HepG2 (cell line): ENCODE measurements at regions not wholly inside any gene's neighbourhood (a gene's known extent, or its start where the extent isn't known, plus 50 kb on each side); places are given as distances from the start of the nearest gene placed in this dataset.

Experiments
- ATAC-seq: fragments of 200-7000 bp; cut with Tn5 transposase; 3 replicates; pipeline ENCODE4 v1.9.1; 2020; ENCODE audit warnings: mild to moderate bottlenecking, moderate library complexity
- BruUV-seq: library from RNA; stranded (reverse); fragments of 400-500 nt; replicated peaks from 2 replicates; lab custom pipeline; 2021; lab: Mats Ljungman, UMichigan
- CTCF ChIA-PET: fragments of 300-600 bp; formaldehyde crosslinking; extraction: SDS; loops from one replicate; lab custom pipeline; 2021; ENCODE audit warnings: low total read pairs, inconsistent platforms, low intra/inter-chr PET ratio; lab: Yijun Ruan, JAX
- POLR2A ChIA-PET: fragments of 350-600 bp; sonication (Branson Sonifier 250); formaldehyde crosslinking; loops from one replicate; lab custom pipeline; 2020; ENCODE audit warnings: antibody characterized with exemption, inconsistent platforms; lab: Yijun Ruan, JAX
- DNase-seq: peaks from one replicate; pipeline ENCODE4 v3.0.0-alpha.2; 2015; ENCODE audit warnings: low spot score
- FAIRE-seq: peaks from 3 replicates; lab custom pipeline; 2011; peaks lifted over from hg19 to GRCh38; lab: Jason Lieb, UNC
- H2AFZ ChIP-seq: one replicate; pipeline ENCODE4 v1.6.1; 2011; ENCODE audit warnings: low read length, inconsistent platforms
- H3K27ac ChIP-seq: fragments of 300-600 bp; 3 replicates; pipeline ENCODE4 v1.8.0; 2011; ENCODE audit warnings: mixed run types, mild to moderate bottlenecking, mixed read lengths, low read length, inconsistent platforms; ENCODE audit not compliant: insufficient read depth; ENCODE audit errors: extremely low read length
- H3K27me3 ChIP-seq, 2 experiments: fragments of 200-600 bp in 1 of 2; 2 replicates in 1 of 2; 3 replicates in 1 of 2; pipeline versions ENCODE4 v1.6.0 to v1.8.0; 2011; ENCODE audit warnings: low read length in 2 of 2, mild to moderate bottlenecking in 2 of 2, moderate library complexity in 2 of 2, inconsistent platforms in 1 of 2; ENCODE audit not compliant: insufficient read depth in 2 of 2, control insufficient read depth in 1 of 2
- H3K36me3 ChIP-seq, 2 experiments: fragments of 200-600 bp in 1 of 2; replicated peaks in 1 of 2; 2 replicates in 1 of 2; 3 replicates in 1 of 2; pipeline versions ENCODE4 v1.5.1 to v1.8.0; 2011; ENCODE audit warnings: low read length in 2 of 2, inconsistent platforms in 1 of 2; ENCODE audit not compliant: insufficient read depth in 2 of 2, control insufficient read depth in 1 of 2
- H3K4me1 ChIP-seq: 2 replicates; pipeline ENCODE4 v1.5.1; 2012; ENCODE audit warnings: low read length, inconsistent platforms; ENCODE audit not compliant: insufficient read depth
- H3K4me2 ChIP-seq: 2 replicates; pipeline ENCODE4 v1.6.0; 2011; ENCODE audit warnings: low read depth, low read length, inconsistent platforms
- H3K4me3 ChIP-seq, 3 experiments: fragments of 200-600 bp in 1 of 3; sonication (generic), shearing (Covaris generic) in 1 of 3; replicated peaks in 1 of 3; 2 replicates each; pipeline ENCODE4 v1.5.1; 2011 to 2016; ENCODE audit warnings: low read length in 3 of 3, inconsistent platforms in 2 of 3, low read depth in 2 of 3, mild to moderate bottlenecking in 2 of 3, control low read depth in 1 of 3, mixed read lengths in 1 of 3; ENCODE audit not compliant: insufficient read depth in 1 of 3
- H3K79me2 ChIP-seq: one replicate; pipeline ENCODE4 v1.6.1; 2011; ENCODE audit warnings: low read length, inconsistent platforms; ENCODE audit not compliant: insufficient read depth
- H3K9ac ChIP-seq: 2 replicates; pipeline ENCODE4 v1.6.0; 2011; ENCODE audit warnings: mild to moderate bottlenecking, low read depth, low read length, inconsistent platforms; ENCODE audit not compliant: insufficient read depth
- H3K9me3 ChIP-seq: 2 replicates; pipeline ENCODE4 v1.5.1; 2012; ENCODE audit warnings: mild to moderate bottlenecking, low read length
- H4K20me1 ChIP-seq: 2 replicates; pipeline ENCODE4 v1.6.0; 2011; ENCODE audit warnings: inconsistent platforms, mild to moderate bottlenecking, low read length, moderate library complexity; ENCODE audit not compliant: insufficient read depth
- CEBPB ChIP-seq: IDR thresholded peaks from 2 replicates; pipeline ENCODE4 v1.6.1; 2011; ENCODE audit warnings: low read depth, low read length, improper control_type of control experiment, borderline replicate concordance
- ERF ChIP-seq: IDR thresholded peaks from 2 replicates; pipeline ENCODE4 v1.6.1; 2018; ENCODE audit warnings: missing biosample characterization, missing genetic modification reagents
- KDM1A ChIP-seq: IDR thresholded peaks from 2 replicates; pipeline ENCODE4 v1.6.1; 2016; ENCODE audit warnings: missing compliant biosample characterization
- TERF1 ChIP-seq: sonication (generic); formaldehyde crosslinking; IDR thresholded peaks from 2 replicates; pipeline ENCODE4 v1.8.0; 2022; ENCODE audit warnings: mild to moderate bottlenecking, missing genetic modification reagents, moderate library complexity
- YEATS2 ChIP-seq: sonication (generic); formaldehyde crosslinking; IDR thresholded peaks from 2 replicates; pipeline ENCODE4 v1.4.0; 2020; ENCODE audit warnings: missing genetic modification reagents, borderline replicate concordance
- ZNF207 ChIP-seq: fragments of 450-650 bp; IDR thresholded peaks from 2 replicates; pipeline ENCODE4 v1.6.1; 2016; ENCODE audit warnings: antibody characterized with exemption, borderline replicate concordance
- WGBS: methylation state at CpG from one replicate; pipeline ENCODE4 v1.1.6; 2017; ENCODE audit warnings: low lambda C conversion rate; 5-methylcytosine and 5-hydroxymethylcytosine counted together
- in situ Hi-C: cut with HindIII; loops from 2 replicates; pipeline ENCODE4 v1.10.0; 2017; ENCODE audit warnings: low pct_unique_long_range_greater_than_20kb; ENCODE audit not compliant: extremely low pct_ligation_motif_present
- intact Hi-C: fragments of 100-400 bp; cut with micrococcal nuclease; formaldehyde crosslinking; loops from one replicate; pipeline ENCODE4 v1.10.0; 2022; ENCODE audit not compliant: unreplicated experiment

DNA sequence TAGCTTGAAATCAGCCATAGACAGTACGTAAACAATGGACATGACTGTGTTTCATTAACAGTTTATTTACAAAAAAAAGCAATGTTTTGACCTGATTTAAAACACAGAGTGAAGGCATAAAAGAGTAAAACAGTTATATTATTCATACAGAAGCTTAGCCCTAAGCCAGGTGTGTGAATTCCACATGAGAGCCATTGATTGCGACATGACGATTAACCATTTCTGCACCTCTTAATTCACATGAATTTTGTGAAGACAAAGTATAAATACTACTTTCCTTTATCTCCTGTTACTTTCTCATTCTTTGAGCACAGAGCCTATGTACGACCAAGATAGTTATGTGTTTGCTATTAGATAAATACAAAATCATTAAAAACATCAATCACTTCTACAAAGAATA, 55.0 kb upstream of the MAGEB18 start:
- Histone ChIP-seq H3K27ac (no peak overlapping the region), H3K4me2 (no peak overlapping the region), H3K27me3 (no peaks in the 10 kb centered on the region), H2AFZ (no peak overlapping the region), H3K36me3 (no peaks in the 10 kb centered on the region), H3K9me3 (no peaks in the 10 kb centered on the region), H3K79me2 (no peaks in the 10 kb centered on the region), H4K20me1 (no peaks in the 10 kb centered on the region), H3K4me3 (no peak overlapping the region), H3K4me1 (no peaks in the 10 kb centered on the region), H3K9ac (no peak overlapping the region)
- no peak for FAIRE-seq
- no TSS peak for BruUV-seq
- DNase-seq, result no peak
- in situ Hi-C loops (no loop called here), intact Hi-C loops (no loop called here)
- POLR2A ChIA-PET, result no interaction called here
- CTCF ChIA-PET, result no interaction called here
- peak; percentile 52 for TF ChIP-seq CEBPB
- TF ChIP-seq ERF, result no peak
- no peak for TF ChIP-seq ZNF207
- no peak for TF ChIP-seq TERF1
- TF ChIP-seq YEATS2 (CRISPR knock-in tag), result no peak
- TF ChIP-seq KDM1A (CRISPR knock-in tag), result no peak
- 56% methylated on average over 4 of the region's 4 CpGs for WGBS
- no peak for ATAC-seq
